Myocyte (in vitro differentiated cells): ENCODE measurements at regions not wholly inside any gene's neighbourhood (a gene's known extent, or its start where the extent isn't known, plus 50 kb on each side); places are given as distances from the start of the nearest gene placed in this dataset.
A peak's percentile ranks its signal among the peaks of the same experiment; 100 is the strongest.
"Not testable (repeated sequence)": the region's sequence is repeated elsewhere in the genome, so short reads cannot be mapped to it uniquely, and the experiment has no call there.

Experiments used
- DNase-seq: peaks from one replicate; pipeline ENCODE4 v3.0.0-alpha.2; 2012; ENCODE audit warnings: low read depth

DNA sequence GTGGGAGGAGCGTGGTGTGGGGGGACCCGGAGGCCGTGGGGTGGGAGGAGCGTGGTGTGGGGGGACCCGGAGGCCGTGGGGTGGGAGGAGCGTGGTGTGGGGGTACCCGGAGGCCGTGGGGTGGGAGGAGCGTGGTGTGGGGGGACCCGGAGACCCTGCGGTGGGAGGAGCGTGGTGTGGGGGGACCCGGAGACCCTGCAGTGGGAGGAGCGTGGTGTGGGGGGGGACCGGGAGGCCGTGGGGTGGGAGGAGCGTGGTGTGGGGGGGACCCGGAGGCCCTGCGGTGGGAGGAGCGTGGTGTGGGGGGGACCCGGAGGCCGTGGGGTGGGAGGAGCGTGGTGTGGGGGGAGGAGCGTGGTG lies 203.5 kb downstream of the DLL1 start:
- DNase-seq = not testable (repeated sequence)

DNA sequence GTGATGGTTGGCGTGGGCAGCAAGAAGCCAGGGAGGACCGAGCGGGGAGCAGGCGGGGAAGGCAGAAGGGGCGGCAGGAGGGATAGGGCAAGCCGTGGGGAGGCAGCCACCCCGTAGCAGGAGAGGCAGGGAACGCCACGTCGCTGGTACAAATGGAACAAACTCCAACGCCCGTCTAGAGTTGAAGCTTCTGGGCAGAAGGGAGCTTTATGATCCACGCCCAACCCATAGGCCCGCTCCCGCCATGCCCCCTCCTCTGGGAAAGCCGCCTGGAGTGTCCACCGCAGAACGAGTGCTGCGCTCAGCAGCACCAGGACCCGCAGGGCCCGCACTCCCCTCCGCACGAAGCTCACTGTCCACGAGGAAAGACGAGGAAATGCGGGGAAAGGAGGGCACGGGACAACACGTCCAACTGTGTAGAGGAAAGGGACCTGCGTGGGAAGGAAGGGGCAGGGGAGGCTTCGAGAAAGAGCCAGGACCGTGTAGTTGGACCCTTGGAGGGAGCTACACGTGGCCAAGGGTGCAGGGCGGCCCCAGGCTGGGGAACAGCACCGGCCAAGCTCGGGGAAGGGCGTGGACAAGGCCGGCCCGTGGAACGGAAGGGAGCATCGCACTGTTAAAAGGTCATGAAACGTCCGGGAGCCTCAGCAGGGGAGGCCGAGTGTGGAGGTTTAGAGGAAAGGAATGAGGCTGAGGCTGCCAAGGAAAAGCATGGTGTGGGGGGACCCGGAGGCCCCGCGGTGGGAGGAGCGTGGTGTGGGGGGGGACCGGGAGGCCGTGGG lies 204.0 kb downstream of the DLL1 start:
- no peak for DNase-seq

DNA sequence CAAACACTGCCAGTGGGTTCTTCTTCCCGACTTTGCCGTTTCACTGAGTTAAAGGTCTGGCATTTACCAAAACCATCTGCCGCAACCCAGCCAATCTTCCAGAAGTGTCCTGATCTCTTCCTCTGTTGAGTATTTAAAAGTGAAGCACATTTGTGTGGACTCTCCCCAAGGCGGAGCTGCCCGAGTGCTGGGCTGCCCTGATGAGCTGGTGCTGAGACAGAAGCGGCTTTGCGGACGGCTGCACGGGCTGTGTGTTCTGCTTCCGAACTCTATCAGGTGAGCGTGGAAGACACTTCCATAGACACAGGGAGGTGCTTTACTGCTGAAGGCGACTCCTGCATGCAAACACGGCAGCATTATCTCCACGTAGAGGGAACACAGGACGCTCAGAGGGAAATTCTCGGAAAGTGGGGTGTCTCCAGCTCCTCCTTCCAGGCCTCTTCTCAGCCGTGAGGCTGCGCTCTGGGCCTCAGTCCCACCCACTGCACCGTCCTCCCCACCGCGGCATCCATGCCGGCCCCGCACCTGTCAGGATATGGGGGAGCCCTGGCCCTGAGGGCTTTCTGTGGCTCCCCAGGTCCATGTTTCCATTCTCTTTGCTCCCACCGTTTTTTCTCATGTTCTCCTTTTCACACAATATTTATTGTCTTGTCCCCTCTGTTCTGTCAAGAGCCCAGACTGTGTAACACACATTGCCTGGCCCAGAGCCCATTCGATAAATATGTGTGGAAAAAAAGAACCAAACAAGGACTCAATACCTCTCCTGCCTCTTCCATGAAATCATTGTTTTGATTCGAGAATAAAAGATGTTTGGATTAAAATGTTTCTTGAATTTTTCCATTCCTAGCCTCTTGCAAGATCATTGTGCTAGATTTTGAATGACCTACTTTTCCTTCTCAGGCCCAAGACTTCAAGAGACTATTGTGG lies 205.1 kb downstream of the DLL1 start:
- DNase-seq = no peak

DNA sequence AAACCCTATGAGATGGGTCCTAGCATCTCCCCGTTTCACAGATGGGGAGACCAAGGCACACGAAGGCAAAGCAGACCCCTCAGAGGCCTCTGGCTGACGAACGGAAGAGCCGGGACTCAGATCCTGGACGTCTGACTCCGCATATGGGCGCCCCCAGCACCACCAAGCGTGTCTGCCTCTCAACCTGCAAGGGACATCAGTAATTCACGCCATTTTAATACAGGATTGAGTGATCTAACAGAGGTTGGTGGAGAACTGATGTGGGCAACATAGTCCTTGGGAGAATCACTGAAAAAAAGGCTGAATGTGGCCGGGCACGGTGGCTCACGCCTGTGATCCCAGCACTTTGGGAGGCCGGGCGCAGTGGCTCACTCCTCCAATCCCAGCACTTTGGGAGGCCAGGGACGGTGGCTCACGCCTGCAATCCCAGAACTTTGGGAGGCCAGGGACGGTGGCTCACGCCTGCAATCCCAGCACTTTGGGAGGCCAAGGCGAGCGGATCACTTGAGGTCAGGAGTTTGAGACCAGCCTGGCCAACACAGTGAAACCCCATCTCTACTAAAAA lies 206.6 kb downstream of the DLL1 start:
- DNase-seq = no peak

DNA sequence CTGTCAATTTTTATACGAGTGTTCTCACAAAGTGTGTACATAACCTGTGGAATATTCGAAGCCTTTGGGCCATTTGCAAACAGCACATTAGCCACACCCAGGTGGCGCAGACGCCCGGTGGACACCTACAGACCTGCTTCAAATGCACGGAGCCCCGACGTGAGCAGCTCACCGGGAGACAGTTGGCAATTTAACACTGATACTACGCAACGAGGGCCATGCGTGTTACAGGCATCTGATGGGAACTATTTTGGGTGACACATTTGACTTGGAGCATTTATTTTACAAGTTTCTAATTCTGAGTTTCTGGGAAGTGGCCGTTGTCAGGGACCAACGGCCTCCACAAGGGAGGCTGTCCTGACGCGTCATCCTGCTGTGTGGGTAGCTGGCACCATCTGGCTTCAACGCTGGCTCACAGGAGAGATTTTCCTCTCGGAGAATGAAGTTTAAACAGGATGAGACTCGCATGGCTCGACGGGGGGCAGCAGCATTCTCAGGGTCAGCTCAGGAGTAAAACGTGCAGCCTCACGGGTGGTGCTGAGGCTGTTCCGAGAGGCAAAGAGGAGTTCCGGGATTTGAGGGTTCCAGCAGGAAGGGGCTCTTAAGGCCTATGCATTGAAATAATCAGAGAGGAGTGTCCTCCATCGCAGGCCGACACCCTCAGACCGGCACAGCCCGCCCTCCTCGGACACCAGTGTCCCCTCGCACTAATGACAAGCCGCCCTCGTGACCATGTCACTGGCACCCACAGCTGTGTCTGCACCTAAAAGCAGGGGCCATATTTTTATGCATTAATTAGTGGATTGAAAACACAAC lies 207.4 kb downstream of the DLL1 start:
- DNase-seq = no peak

DNA sequence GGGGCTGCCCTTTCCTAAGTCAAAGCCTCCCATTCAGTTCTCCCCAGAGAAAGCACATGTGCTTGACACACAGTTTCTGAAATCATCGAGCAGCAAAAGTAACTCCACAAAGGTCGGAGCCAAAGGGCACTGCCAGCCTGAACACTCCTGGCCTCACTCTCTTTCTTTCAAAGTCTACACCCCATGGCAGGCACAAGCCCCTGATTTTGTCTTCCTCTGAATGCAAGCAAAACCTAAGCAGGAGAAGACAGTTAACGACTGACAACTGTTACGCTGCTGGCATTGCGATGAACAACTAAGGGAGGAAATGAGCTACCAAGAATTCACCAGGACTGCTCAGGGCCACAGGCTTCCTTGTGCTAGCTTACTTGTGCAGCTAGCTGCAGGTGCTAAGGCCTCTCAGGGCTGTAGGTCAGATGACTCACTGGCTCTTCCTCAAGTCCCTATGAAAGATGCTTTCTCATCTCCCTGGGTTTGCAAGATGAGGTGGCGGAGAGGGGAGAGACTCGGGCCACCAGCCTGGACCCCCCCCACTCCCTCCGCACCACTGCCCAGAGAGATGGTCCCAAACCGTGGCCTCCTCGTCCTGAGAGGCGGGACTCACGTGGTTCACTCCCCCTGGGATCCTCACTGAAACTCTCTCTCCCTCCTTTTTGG lies 208.2 kb downstream of the DLL1 start:
- DNase-seq = no peak

DNA sequence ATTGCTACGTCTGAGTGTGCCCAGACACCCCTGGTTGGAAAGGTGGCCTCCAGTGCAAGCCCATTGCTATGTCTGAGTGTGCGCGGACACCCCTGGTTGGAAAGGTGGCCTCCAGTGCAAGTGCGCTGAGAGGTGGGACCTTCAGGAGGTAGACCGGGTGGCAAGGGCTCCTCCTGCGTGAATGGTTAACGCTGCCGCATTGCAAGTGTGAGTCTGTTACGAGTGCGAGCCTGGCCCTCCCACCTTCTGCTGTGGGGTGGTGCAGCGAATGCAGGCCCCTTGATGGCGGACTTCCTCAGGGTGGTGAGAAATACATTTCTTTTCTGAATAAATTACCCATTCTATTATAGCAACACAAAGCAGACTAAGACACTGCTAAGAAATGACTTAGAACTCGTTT lies 208.8 kb downstream of the DLL1 start:
- no peak for DNase-seq

DNA sequence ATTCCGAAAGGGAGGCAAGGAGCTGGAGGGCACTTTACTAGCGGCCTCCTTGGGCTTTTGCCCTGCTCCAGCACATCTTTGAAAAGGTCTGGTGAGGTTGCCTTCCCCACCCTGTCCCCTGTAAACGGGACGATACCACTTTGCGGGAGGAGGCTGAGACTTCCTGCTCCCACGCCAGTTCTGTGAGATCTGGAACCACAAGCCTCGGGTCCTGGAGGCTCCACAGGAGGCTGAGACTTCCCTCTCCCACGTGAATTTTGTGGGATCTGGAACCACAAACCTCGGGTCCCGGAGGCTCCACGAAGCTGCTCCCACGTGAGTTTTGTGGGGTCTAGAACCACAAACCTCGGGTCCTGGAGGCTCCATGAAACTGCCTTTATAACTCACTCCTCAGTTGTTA lies 209.3 kb downstream of the DLL1 start:
- no peak for DNase-seq

DNA sequence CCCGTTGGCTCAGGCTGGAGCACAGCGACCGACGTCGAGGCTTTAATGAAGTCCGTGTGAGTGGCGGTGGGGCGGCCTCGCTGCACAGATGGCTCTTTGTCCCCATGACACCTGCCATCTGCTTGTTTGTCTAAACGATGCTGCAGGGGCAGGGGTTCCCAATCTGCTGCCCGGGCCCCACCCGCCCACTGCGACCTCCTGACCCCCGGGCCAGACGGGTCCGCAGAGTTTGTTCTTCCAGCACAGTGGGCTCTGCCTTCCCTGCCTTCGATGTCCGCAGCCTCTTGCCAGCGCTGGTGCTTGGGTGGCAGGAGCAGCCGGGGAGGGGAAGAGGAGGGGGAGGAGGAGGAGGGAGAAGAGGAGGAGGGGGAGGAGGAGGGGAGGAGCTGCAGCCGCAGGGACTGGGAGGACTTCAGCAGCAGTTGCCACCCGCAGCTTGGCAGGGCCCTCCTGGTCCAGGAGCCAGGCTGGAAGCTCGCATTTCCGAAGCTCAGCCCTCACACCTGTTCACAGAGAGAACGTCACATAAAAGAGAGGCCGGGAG lies 210.0 kb downstream of the DLL1 start:
- DNase-seq = peak; percentile 54

DNA sequence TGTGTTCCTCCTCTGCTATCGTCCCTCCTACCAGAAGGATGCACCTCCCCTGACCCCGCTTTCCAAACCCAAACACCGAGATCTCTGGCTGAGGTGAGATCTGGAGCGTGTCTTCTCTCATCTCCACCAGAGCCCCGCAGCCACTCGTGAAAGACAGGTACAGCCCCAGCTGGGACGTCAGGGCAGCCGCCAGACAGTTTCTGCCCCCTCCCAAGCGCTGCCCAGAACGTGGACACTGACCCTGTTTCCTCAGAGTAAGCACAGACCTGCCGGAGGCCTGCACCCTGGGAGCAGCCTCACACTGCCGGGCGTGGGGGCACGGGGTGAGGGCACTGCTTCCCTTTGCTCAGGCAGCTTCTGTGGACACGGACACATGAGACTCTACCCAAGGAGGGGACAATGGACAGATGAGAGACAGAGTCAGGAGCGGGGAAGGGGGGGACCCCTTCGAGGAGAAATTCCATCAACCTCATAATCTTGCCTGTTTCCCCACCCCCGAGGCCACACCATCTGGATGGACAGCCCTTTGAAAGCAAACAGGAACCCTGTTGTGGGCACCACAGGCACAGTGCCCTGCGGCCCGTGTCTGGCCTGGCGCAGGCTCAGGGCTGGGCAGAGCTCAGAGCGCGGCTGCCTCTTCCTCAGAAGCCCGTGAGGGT lies 210.6 kb downstream of the DLL1 start:
- DNase-seq = no peak

DNA sequence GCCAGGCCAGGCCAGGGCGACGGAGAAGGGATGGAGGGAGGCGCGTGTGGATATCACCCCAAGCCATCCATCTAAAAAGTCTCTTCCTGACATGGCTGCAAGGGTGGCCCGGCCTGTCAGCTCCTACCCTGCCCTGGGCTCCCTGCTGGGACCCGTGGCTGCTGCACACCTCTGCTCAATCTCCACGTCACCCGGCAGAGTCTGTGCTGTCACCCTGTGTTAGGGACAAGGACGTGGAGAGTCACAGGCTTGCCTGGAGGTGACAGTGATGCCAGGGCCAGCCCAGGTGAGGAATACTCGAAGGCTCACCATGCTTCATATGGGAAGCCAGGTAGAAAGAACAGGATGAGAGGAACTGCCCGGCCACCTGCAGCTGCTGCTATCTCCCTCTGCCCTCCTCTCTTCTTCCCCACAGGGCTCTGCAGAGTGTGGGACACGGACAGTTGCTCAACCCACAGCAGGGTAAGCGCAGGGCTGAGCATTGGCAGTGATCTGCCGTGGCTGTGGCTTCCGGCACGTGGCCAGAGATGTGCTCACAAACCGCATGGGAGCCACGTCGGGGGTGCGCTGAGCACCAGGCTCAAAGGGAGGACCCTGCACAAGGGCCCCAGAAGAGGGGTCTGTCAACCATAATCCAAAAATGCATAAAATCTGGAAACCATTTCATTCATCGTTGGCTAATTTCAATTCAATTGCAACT lies 214.3 kb downstream of the DLL1 start:
- DNase-seq = no peak

DNA sequence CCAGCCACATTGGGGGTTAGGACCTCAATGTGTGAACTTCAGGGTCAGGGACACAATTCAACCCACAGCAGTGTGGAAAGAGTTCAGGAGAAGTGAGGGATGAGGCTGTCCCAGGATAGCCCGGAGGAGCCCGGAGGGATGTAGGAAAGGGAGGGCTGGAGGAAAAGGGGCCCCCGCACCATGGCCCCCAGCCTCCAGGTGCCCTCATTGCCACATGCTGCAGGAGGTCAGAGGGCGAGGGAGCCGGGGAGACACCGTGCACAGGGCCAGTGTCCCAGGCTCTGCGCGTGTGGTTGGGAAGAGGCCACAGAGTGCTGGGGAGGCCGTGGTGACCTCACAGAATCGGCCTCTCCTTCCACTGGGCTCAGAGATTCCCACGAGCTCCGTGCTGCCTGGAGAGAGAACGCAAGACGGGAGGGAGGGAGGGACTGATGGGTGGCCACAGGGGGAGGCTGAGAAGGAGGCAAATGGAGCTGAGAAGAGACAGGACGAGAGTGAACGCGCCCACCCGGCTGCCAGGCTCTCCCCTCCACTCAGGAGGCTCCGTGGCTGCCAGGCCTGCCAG lies 215.1 kb downstream of the DLL1 start:
- DNase-seq = no peak

DNA sequence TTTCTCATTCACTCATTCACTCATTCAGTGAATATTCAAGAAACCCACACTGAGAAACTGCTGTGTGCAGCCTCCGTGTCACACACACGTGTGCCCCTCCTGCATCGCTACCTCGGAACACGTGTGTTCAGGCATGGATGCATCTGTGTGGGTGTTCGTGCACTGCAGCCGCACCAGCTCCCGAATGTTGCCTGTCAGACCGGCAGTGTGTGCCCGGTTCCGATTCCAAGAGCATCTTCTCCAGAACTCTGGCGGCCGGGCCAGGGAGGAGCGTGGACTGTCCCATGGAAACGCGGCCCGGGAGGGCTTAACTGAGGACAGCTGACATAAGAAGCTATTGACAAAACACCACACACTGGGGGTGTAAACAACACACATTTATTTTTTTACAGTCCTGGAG lies 216.0 kb downstream of the DLL1 start:
- no peak for DNase-seq

DNA sequence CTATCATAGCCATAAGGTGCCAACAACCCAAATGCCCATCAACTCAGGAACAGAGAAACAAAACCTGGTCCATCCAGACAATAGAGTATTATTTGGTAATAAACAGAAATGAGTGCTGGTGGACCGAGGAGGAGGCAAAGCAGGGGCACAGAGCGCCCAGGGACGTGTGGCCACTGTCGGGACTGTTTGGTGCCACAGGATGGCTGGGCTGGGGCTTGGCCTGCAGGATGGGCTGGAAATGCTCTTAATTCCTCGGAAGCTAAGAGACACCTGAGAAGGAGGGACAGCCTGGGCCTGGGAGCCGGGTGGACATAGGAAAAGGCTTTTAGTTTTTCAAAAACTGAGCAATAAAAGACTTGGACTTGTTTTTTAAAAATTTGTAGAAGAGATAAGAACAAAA lies 216.4 kb downstream of the DLL1 start:
- no peak for DNase-seq

DNA sequence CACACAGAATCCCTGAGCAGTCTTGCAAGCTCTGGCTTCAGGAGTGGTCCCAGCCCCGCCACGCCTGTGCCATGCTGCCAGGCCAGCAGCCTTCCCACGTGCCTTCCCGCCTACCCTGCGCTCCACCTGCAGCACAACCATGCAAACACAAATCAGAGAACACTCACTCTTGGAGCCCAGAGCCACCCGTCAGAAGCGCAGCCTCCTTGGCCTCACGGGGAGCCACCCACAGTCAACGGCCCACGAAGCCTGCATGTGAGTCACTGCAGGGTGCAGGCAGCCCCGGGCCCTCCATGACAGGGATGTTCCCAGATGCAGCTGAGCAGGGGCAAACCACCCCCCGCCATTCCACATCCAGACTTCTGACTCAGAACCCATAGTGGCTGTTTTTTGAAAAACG lies 217.0 kb downstream of the DLL1 start:
- DNase-seq = no peak

DNA sequence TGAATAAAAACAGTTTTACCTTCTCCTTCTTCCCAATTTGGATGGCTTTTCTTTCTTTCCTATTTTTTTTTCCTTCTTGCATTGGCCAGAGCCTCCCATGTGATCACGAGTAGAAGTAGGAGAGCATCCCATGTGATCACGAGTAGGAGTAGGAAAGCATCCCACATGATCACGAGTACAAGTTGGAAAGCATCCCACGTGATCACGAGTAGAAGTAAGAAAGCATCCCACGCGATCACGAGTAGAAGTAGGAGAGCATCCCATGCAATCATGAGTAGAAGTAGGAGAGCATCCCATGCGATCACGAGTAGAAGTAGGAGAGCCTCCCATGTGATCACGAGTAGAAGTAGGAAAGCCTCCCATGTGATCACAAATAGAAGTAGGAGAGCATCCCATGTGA lies 218.6 kb downstream of the DLL1 start:
- no peak for DNase-seq

DNA sequence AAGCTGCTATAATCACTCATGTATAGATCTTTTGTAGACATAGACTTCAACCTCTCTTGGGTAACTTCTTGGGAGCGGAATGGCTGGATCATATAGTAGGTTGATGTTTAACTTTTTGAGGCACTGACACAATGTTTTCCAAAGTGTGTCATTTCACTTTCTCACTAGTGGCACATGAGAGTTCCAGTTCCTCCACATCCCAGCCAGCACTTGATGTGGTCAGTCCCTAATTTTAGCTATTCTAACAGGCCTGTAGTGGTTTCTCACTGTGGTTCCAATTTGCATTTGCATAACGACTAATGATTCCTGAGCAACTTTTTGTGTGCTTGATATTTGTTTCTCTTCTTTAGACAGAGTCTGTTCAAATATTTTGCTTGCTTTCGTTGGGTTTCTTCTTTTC lies 221.3 kb downstream of the DLL1 start:
- no peak for DNase-seq

DNA sequence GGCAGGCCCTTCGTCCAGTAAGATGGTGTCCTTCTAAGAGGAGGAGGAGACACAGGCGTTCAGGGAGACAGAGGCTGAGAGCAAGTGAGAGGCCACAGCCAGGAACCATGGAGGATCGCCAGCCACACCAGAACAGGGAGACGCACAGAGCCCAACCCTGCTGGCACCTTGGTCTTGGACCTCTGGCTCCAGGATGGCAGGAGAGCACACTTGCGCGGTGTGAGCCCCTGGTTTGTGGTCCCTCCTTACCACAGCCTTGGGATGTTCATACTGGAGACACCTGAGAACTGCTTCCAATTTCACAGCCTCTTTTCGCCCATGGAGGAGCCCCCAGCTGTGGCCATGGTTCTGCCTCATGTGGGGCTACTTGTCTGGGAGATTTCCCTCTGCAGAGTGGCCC lies 222.4 kb downstream of the DLL1 start:
- DNase-seq = no peak

DNA sequence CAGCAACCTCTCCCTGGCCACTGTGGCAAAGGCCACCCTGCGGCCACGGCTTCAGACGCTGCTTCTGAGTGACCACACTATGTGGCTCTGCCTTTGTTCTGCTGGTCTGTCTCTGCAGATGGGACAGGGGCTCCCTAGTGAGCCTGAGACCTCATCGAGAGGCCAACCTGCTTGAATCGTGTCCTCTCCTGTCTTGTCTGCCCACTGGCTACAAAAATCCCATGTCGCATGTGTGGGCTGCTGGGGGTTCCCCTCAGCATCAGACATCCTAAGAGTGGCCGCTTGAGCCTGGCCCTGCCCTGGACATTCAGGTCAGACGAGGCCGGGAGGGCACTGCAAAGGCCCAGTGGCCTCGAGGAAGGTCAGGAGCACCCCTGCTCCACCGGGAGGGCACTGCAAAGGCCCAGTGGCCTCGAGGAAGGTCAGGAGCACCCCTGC lies 222.9 kb downstream of the DLL1 start:
- no peak for DNase-seq
